Gastrocnemius medialis (tissue), 4 donors: ENCODE measurements at regions not wholly inside any gene's neighbourhood (a gene's known extent, or its start where the extent isn't known, plus 50 kb on each side); places are given as distances from the start of the nearest gene placed in this dataset.

ENCODE experiments used
- ATAC-seq, 2 donors: fragments of 150-250 bp; one replicate each; pipeline ENCODE4 v1.9.1; 2016
- DNase-seq, 2 donors: peaks; one replicate each; pipeline ENCODE4 v3.0.0-alpha.2; 2019
- H3K27ac ChIP-seq, 4 donors: fragments of 200-600 bp; sonication (generic); 1 replicate in 1 of 4; 2 replicates in 3 of 4; pipeline ENCODE4 v1.5.1; 2016 to 2018; ENCODE audit warnings: mild to moderate bottlenecking in 2 of 4, moderate library complexity in 1 of 4
- H3K27me3 ChIP-seq, 3 donors: fragments of 200-600 bp; sonication (generic) in 2 of 3; 1 replicate in 1 of 3; 2 replicates in 2 of 3; pipeline versions ENCODE4 v1.5.1 to v1.6.0; 2016 to 2019; ENCODE audit warnings: mild to moderate bottlenecking in 1 of 3, moderate library complexity in 1 of 3
- H3K36me3 ChIP-seq, 2 donors: fragments of 200-600 bp; sonication (generic) in 1 of 2; one replicate each; pipeline ENCODE4 v1.5.1; 2017 to 2018
- H3K4me1 ChIP-seq, 2 donors: fragments of 200-600 bp; sonication (generic) in 1 of 2; one replicate each; pipeline ENCODE4 v1.5.1; 2016 to 2017; ENCODE audit warnings: mild to moderate bottlenecking in 2 of 2
- H3K4me3 ChIP-seq, 4 donors: fragments of 200-600 bp; sonication (generic) in 3 of 4; 1 replicate in 1 of 4; 2 replicates in 3 of 4; pipeline ENCODE4 v1.5.1; 2016 to 2019; ENCODE audit warnings: mild to moderate bottlenecking in 2 of 4
- H3K9me3 ChIP-seq, 3 donors: fragments of 200-600 bp; sonication (generic) in 2 of 3; 1 replicate in 1 of 3; 2 replicates in 2 of 3; pipeline ENCODE4 v1.5.1; 2016 to 2019
- CTCF ChIP-seq, 5 experiments: fragments of 450-650 bp in 3 of 5; fragments of 200-600 bp in 2 of 5; sonication (generic) in 2 of 5; IDR thresholded peaks in 4 of 5; conservative IDR thresholded peaks in 1 of 5; 1 replicate in 4 of 5; 2 replicates in 1 of 5; pipeline ENCODE4 v1.5.1; 2016 to 2019; ENCODE audit warnings: antibody characterized with exemption in 5 of 5, mild to moderate bottlenecking in 3 of 5, moderate library complexity in 3 of 5
- POLR2A ChIP-seq, 2 donors: fragments of 450-650 bp; IDR thresholded peaks; one replicate each; pipeline ENCODE4 v1.6.1; 2017; ENCODE audit warnings: antibody characterized with exemption in 2 of 2, mild to moderate bottlenecking in 2 of 2, moderate library complexity in 2 of 2
- in situ Hi-C, 4 donors: fragments of 200-750 bp; cut with MboI; loops; one replicate each; pipeline versions ENCODE4 v1.15.0 to v1.8.0; 2017; ENCODE audit warnings: low sequenced_read_pairs in 4 of 4
- intact Hi-C: fragments of 100-400 bp; cut with DNase I; formaldehyde crosslinking; loops from one replicate; pipeline ENCODE4 v1.15.1; 2023; ENCODE audit warnings: low total_unique reads

- Histone ChIP-seq H3K36me3 (no peaks in the 10 kb centered on the region), H3K27ac (no peak overlapping the region), H3K4me3 (no peak overlapping the region), H3K4me1 (no peaks in the 10 kb centered on the region), H3K9me3 (no peaks in the 10 kb centered on the region), H3K27me3 (no peaks in the 10 kb centered on the region)
- ATAC-seq (no peak), DNase-seq (no peak)
- TF ChIP-seq CTCF (IDR thresholded peaks at IDR 0.05 in 4 of 5, conservative IDR thresholded peaks at IDR 0.05 in 1 of 5) (no peak), POLR2A (IDR thresholded peaks at IDR 0.05) (no peak)
- intact Hi-C loops, result no loop called here
- in situ Hi-C loops, result no loop called here
These were observed 183.7 kb downstream of the DKK2 start for GRCh38 chr4:106852426-106852825.

- in situ Hi-C loops, result no loop called here
- H3K27me3 ChIP-seq, result no peaks in the 10 kb centered on the region
- H3K36me3 ChIP-seq, result no peaks in the 10 kb centered on the region
- DNase-seq, result no peak
- no peak overlapping the region for H3K27ac ChIP-seq
- H3K4me1 ChIP-seq, result no peaks in the 10 kb centered on the region
- ATAC-seq, result no peak
- H3K4me3 ChIP-seq, result no peak overlapping the region
- H3K9me3 ChIP-seq, result no peaks in the 10 kb centered on the region
- TF ChIP-seq POLR2A (IDR thresholded peaks at IDR 0.05), result no peak
- intact Hi-C loops, result no loop called here
These were observed 184.4 kb downstream of the DKK2 start for GRCh38 chr4:106851726-106852125.

- intact Hi-C loops, result no loop called here
- Histone ChIP-seq H3K4me1 (no peaks in the 10 kb centered on the region), H3K4me3 (no peak overlapping the region), H3K27ac (no peak overlapping the region), H3K9me3 (no peaks in the 10 kb centered on the region), H3K36me3 (no peaks in the 10 kb centered on the region), H3K27me3 (no peaks in the 10 kb centered on the region)
- DNase-seq (no peak), ATAC-seq (no peak)
- TF ChIP-seq CTCF (IDR thresholded peaks at IDR 0.05 in 4 of 5, conservative IDR thresholded peaks at IDR 0.05 in 1 of 5) (no peak), POLR2A (IDR thresholded peaks at IDR 0.05) (no peak)
- in situ Hi-C loops, result no loop called here
These were observed 185.4 kb downstream of the DKK2 start for GRCh38 chr4:106850691-106851090.

GRCh38 chr4:106835919-106836318 lies 200.2 kb downstream of the DKK2 start:
- Histone ChIP-seq H3K27ac (no peak overlapping the region), H3K36me3 (no peaks in the 10 kb centered on the region), H3K27me3 (no peaks in the 10 kb centered on the region), H3K4me3 (no peak overlapping the region), H3K9me3 (no peaks in the 10 kb centered on the region), H3K4me1 (no peaks in the 10 kb centered on the region)
- in situ Hi-C loops, result no loop called here
- ATAC-seq (no peak), DNase-seq (no peak)
- intact Hi-C loops, result no loop called here
- TF ChIP-seq CTCF (IDR thresholded peaks at IDR 0.05 in 4 of 5, conservative IDR thresholded peaks at IDR 0.05 in 1 of 5), result no peak
- TF ChIP-seq POLR2A (IDR thresholded peaks at IDR 0.05), result no peak

GRCh38 chr4:106830879-106831278 lies 205.2 kb downstream of the DKK2 start:
- H3K27me3 ChIP-seq, result no peaks in the 10 kb centered on the region
- TF ChIP-seq CTCF (IDR thresholded peaks at IDR 0.05 in 4 of 5, conservative IDR thresholded peaks at IDR 0.05 in 1 of 5) (no peak), POLR2A (IDR thresholded peaks at IDR 0.05) (no peak)
- in situ Hi-C loops, result no loop called here
- H3K36me3 ChIP-seq, result no peaks in the 10 kb centered on the region
- intact Hi-C loops, result no loop called here
- no peak overlapping the region for H3K27ac ChIP-seq
- no peak overlapping the region for H3K4me3 ChIP-seq
- DNase-seq (no peak), ATAC-seq (no peak)
- no peaks in the 10 kb centered on the region for H3K4me1 ChIP-seq
- H3K9me3 ChIP-seq, result no peaks in the 10 kb centered on the region
